Heart left ventricle (tissue), 16 donors: ENCODE measurements at regions not wholly inside any gene's neighbourhood (a gene's known extent, or its start where the extent isn't known, plus 50 kb on each side); places are given as distances from the start of the nearest gene placed in this dataset.

Experiments used
- ATAC-seq, 4 donors: fragments of 200-7000 bp; cut with Tn5 transposase; one replicate each; pipeline ENCODE4 v1.9.1; 2020 to 2022; ENCODE audit warnings: moderate library complexity in 4 of 4, mild to moderate bottlenecking in 3 of 4, moderate number of reproducible peaks in 1 of 4
- DNase-seq, 5 donors: peaks; one replicate each; pipeline ENCODE4 v3.0.0-alpha.2; 2020
- H3K27ac ChIP-seq, 12 donors: fragments of 200-600 bp; sonication (generic) in 4 of 12; one replicate each; pipeline versions ENCODE4 v1.5.0 to v1.8.0; 2016 to 2022; ENCODE audit warnings: mild to moderate bottlenecking in 2 of 12
- H3K27me3 ChIP-seq, 9 donors: fragments of 200-600 bp; sonication (generic) in 2 of 9; one replicate each; pipeline versions ENCODE4 v1.5.1 to v1.8.0; 2016 to 2022; ENCODE audit warnings: mild to moderate bottlenecking in 3 of 9
- H3K36me3 ChIP-seq, 9 donors: fragments of 200-600 bp; sonication (generic) in 2 of 9; one replicate each; pipeline versions ENCODE4 v1.5.0 to v1.8.0; 2018 to 2022; ENCODE audit warnings: mild to moderate bottlenecking in 2 of 9
- H3K4me1 ChIP-seq, 12 donors: fragments of 200-600 bp; sonication (generic) in 4 of 12; one replicate each; pipeline versions ENCODE4 v1.5.0 to v1.8.0; 2016 to 2022; ENCODE audit warnings: mild to moderate bottlenecking in 3 of 12
- H3K4me3 ChIP-seq, 12 donors: fragments of 200-600 bp; sonication (generic) in 4 of 12; one replicate each; pipeline versions ENCODE4 v1.5.0 to v1.8.0; 2017 to 2022; ENCODE audit warnings: mild to moderate bottlenecking in 9 of 12, moderate library complexity in 4 of 12
- H3K9me3 ChIP-seq, 12 donors: fragments of 200-600 bp; sonication (generic) in 4 of 12; one replicate each; pipeline versions ENCODE4 v1.5.0 to v1.8.0; 2016 to 2022; ENCODE audit warnings: mild to moderate bottlenecking in 1 of 12
- CTCF ChIP-seq, 12 donors: fragments of 200-600 bp; sonication (generic) in 4 of 12; IDR thresholded peaks; one replicate each; pipeline versions ENCODE4 v1.5.0 to v1.8.0; 2018 to 2022; ENCODE audit warnings: antibody characterized with exemption in 12 of 12, mild to moderate bottlenecking in 5 of 12
- POLR2A ChIP-seq, 2 donors: fragments of 450-650 bp; IDR thresholded peaks; one replicate each; pipeline ENCODE4 v1.6.1; 2017; ENCODE audit warnings: antibody characterized with exemption in 2 of 2, mild to moderate bottlenecking in 2 of 2, moderate library complexity in 2 of 2
- WGBS, 4 donors: extraction: QIAGEN DNeasy Blood & Tissue Kit in 2 of 4; methylation state at CpG; one replicate each; pipeline versions ENCODE4 v1.1.5 to v1.1.7; 2013 to 2018; 5-methylcytosine and 5-hydroxymethylcytosine counted together
- intact Hi-C, 10 donors: fragments of 100-400 bp; cut with DNase I; formaldehyde crosslinking; loops; one replicate each; pipeline versions ENCODE4 v1.11.1 to v1.14.2; 2022
- donor health status: ischemic (EF 13 %, LVEDD 7.1; RV severe dilation, severe dysfunction).
- donor health status: healthy with polysubstance abuse.
- donor health status: DM: no; HTN: yes; CAD: no.
- donor health status: DM: no; HTN: no; CAD: no.
- donor health status: ischemic (EF 25% LVEDD 6.9; RV normal size, moderate dysfunction).
- donor health status: ischemic (EF 25% LVEDD 5.7; RV mildly dilated, moderate dysfunction).
- donor health status: healthy.
- donor health status: DM: yes; HTN: yes; CAD: no.
- donor health status: ischemic (EF 35%, LVEDD 5.7; RV mildly dilated, moderate dysfunction).
- donor health status: nonischemic (EF 11% LVEDD 7.7; RV severe dilation, severe dysfunction).
- donor health status: DM: yes; HTN: yes; CAD: no.
- donor health status: PGD.
- donor health status: ischemic (EF 29% LVEDD 5.4; RV normal size, mild dysfunction).
- donor health status: nonischemic (EF 23%, LVEDD 6.1; RV moderate dilation, normal function).

- no peak for ATAC-seq
- H3K9me3 ChIP-seq, result peaks cover 0 to 6% (median 0%) of the 10 kb centered on the region in 12 donors
- no peak overlapping the region for H3K4me3 ChIP-seq
- TF ChIP-seq POLR2A (IDR thresholded peaks at IDR 0.05) (no peak), CTCF (IDR thresholded peaks at IDR 0.05) (no peak)
- no peaks in the 10 kb centered on the region for H3K36me3 ChIP-seq
- no peak overlapping the region for H3K27ac ChIP-seq
- intact Hi-C loops, result no loop called here
- H3K27me3 ChIP-seq, result no peaks in the 10 kb centered on the region
- DNase-seq, result no peak
- H3K4me1 ChIP-seq, result peaks cover 0 to 11% (median 0%) of the 10 kb centered on the region in 12 donors
These were observed 862.7 kb upstream of the SEMA6D start for GRCh38 chr15:46854564-46854963.

GRCh38 chr15:46855388-46855787 is 861.9 kb upstream of the SEMA6D start:
- Histone ChIP-seq H3K27ac (no peak overlapping the region), H3K4me3 (no peak overlapping the region), H3K27me3 (no peaks in the 10 kb centered on the region), H3K9me3 (peaks cover 0 to 6% (median 0%) of the 10 kb centered on the region in 12 donors), H3K36me3 (no peaks in the 10 kb centered on the region), H3K4me1 (peaks cover 0 to 11% (median 0%) of the 10 kb centered on the region in 12 donors)
- no peak for TF ChIP-seq POLR2A (IDR thresholded peaks at IDR 0.05)
- no peak for TF ChIP-seq CTCF (IDR thresholded peaks at IDR 0.05)
- WGBS, 4 donors, result 78 to 93% (median 84%) methylated on average over 1 of the region's 1 CpG
- intact Hi-C loops, result no loop called here
- ATAC-seq (no peak), DNase-seq (no peak)

GRCh38 chr15:46856839-46857502 is 860.3 kb upstream of the SEMA6D start:
- no peaks in the 10 kb centered on the region for H3K36me3 ChIP-seq
- H3K9me3 ChIP-seq, result no peaks in the 10 kb centered on the region
- H3K4me3 ChIP-seq, result no peak overlapping the region
- H3K27me3 ChIP-seq, result no peaks in the 10 kb centered on the region
- peak in 1 of 4 donors; percentile 47 for ATAC-seq
- DNase-seq, result no peak
- intact Hi-C loops, result no loop called here
- H3K4me1 ChIP-seq, result peaks cover 0 to 11% (median 0%) of the 10 kb centered on the region in 12 donors
- 45 to 54% (median 47%) methylated on average over 6 of the region's 6 CpGs for WGBS, 4 donors
- TF ChIP-seq CTCF (IDR thresholded peaks at IDR 0.05) (no peak), POLR2A (IDR thresholded peaks at IDR 0.05) (no peak)
- no peak overlapping the region for H3K27ac ChIP-seq

GRCh38 chr15:46858150-46858549 is 859.2 kb upstream of the SEMA6D start:
- Histone ChIP-seq H3K4me3 (no peak overlapping the region), H3K27ac (no peak overlapping the region), H3K4me1 (peaks cover 0 to 11% (median 0%) of the 10 kb centered on the region in 12 donors), H3K9me3 (no peaks in the 10 kb centered on the region), H3K36me3 (no peaks in the 10 kb centered on the region), H3K27me3 (no peaks in the 10 kb centered on the region)
- no peak for DNase-seq
- WGBS, 4 donors, result 19 to 40% (median 32%) methylated on average over 3 of the region's 3 CpGs
- intact Hi-C loops, result no loop called here
- TF ChIP-seq POLR2A (IDR thresholded peaks at IDR 0.05) (no peak), CTCF (IDR thresholded peaks at IDR 0.05) (no peak)
- no peak for ATAC-seq
